Neural cell (in vitro differentiated cells): ENCODE measurements at regions not wholly inside any gene's neighbourhood (a gene's known extent, or its start where the extent isn't known, plus 50 kb on each side); places are given as distances from the start of the nearest gene placed in this dataset.

Experiments
- H2AFZ ChIP-seq: fragments of 200-600, 300-800 bp; sonication (generic), shearing (Covaris generic); 2 replicates; pipeline ENCODE4 v1.6.0; 2014; ENCODE audit warnings: low read depth, mild to moderate bottlenecking, antibody characterized with exemption, low read length, moderate library complexity
- H3F3A ChIP-seq: fragments of 200-600 bp; shearing (Covaris generic); 2 replicates; pipeline ENCODE4 v1.6.1; 2016; ENCODE audit warnings: mild to moderate bottlenecking, moderate library complexity, mixed read lengths, antibody characterized with exemption, low read length; ENCODE audit not compliant: insufficient read depth, poor library complexity, severe bottlenecking
- H3K27ac ChIP-seq: fragments of 200-600, 300-800 bp; sonication (generic), shearing (Covaris generic); 2 replicates; pipeline ENCODE4 v1.5.1; 2014; ENCODE audit warnings: mild to moderate bottlenecking, low read length, moderate library complexity
- H3K27me3 ChIP-seq: fragments of 300-800, 200-600 bp; sonication (generic), shearing (Covaris generic); 2 replicates; pipeline ENCODE4 v1.6.0; 2014; ENCODE audit warnings: mild to moderate bottlenecking, low read depth, low read length, moderate library complexity; ENCODE audit not compliant: insufficient read depth
- H3K36me3 ChIP-seq: fragments of 300-800, 200-600 bp; sonication (generic), shearing (Covaris generic); 2 replicates; pipeline ENCODE4 v1.5.1; 2014; ENCODE audit warnings: mild to moderate bottlenecking, antibody characterized with exemption, low read length, moderate library complexity; ENCODE audit not compliant: insufficient read depth
- H3K4me2 ChIP-seq: fragments of 300-800, 200-600 bp; sonication (generic), shearing (Covaris generic); 2 replicates; pipeline ENCODE4 v1.6.0; 2014; ENCODE audit warnings: mild to moderate bottlenecking, low read length
- H3K4me3 ChIP-seq: fragments of 300-800, 200-600 bp; sonication (generic), shearing (Covaris generic); 2 replicates; pipeline ENCODE4 v1.5.1; 2014; ENCODE audit warnings: mild to moderate bottlenecking, low read length, moderate library complexity
- H3K79me2 ChIP-seq: fragments of 200-600 bp; shearing (Covaris generic); replicated peaks from 2 replicates; pipeline ENCODE4 v1.6.0; 2014; ENCODE audit warnings: mild to moderate bottlenecking, low read length, moderate library complexity; ENCODE audit not compliant: insufficient read depth
- H3K9ac ChIP-seq: fragments of 300-800, 200-600 bp; sonication (generic), shearing (Covaris generic); 2 replicates; pipeline ENCODE4 v1.6.1; 2016; ENCODE audit warnings: mild to moderate bottlenecking, low read length, mixed read lengths
- H3K9me2 ChIP-seq: fragments of 200-600 bp; shearing (Covaris generic); 2 replicates; pipeline ENCODE4 v1.6.1; 2016; ENCODE audit warnings: mild to moderate bottlenecking, low read length, mixed read lengths; ENCODE audit not compliant: insufficient read depth
- H3K9me3 ChIP-seq: fragments of 200-600, 300-800 bp; sonication (generic), shearing (Covaris generic); 2 replicates; pipeline ENCODE4 v1.6.1; 2016; ENCODE audit warnings: mild to moderate bottlenecking, mixed run types, low read length, moderate library complexity, mixed read lengths
- H4K20me1 ChIP-seq: fragments of 200-600 bp; shearing (Covaris generic); 2 replicates; pipeline ENCODE4 v1.6.1; 2016; ENCODE audit warnings: mild to moderate bottlenecking, mixed run types; ENCODE audit not compliant: insufficient read depth
- CTCF ChIP-seq: fragments of 450-650 bp; IDR thresholded peaks from 2 replicates; pipeline ENCODE4 v1.5.1; 2014; ENCODE audit warnings: antibody characterized with exemption, mild to moderate bottlenecking, moderate library complexity; ENCODE audit not compliant: poor library complexity, severe bottlenecking
- EP300 ChIP-seq: fragments of 450-650 bp; conservative IDR thresholded peaks from 2 replicates; pipeline ENCODE4 v1.6.1; 2014; ENCODE audit warnings: antibody characterized with exemption, mild to moderate bottlenecking, moderate library complexity; ENCODE audit not compliant: poor library complexity, severe bottlenecking
- EZH2 ChIP-seq: fragments of 200-600, 300-800 bp; shearing (Covaris generic), sonication (generic); IDR thresholded peaks from 2 replicates; pipeline ENCODE4 v1.6.1; 2014; ENCODE audit warnings: antibody characterized with exemption, low read length, borderline replicate concordance, mild to moderate bottlenecking; ENCODE audit not compliant: insufficient read depth, poor library complexity, severe bottlenecking
- MXI1 ChIP-seq: fragments of 450-650 bp; conservative IDR thresholded peaks from 2 replicates; pipeline ENCODE4 v1.6.1; 2014; ENCODE audit warnings: antibody characterized with exemption, mild to moderate bottlenecking; ENCODE audit not compliant: poor library complexity, severe bottlenecking
- POLR2AphosphoS5 ChIP-seq: IDR thresholded peaks from 2 replicates; pipeline ENCODE4 v1.6.1; 2012
- RAD21 ChIP-seq: fragments of 450-650 bp; conservative IDR thresholded peaks from 2 replicates; pipeline ENCODE4 v1.6.1; 2014; ENCODE audit warnings: antibody characterized with exemption, mild to moderate bottlenecking, moderate library complexity
- SMC3 ChIP-seq: fragments of 450-650 bp; conservative IDR thresholded peaks from 2 replicates; pipeline ENCODE4 v1.6.1; 2014; ENCODE audit warnings: antibody characterized with exemption, mild to moderate bottlenecking, moderate library complexity; ENCODE audit not compliant: poor library complexity
- TAF1 ChIP-seq: IDR thresholded peaks from 2 replicates; pipeline ENCODE4 v1.6.1; 2012; ENCODE audit warnings: low read depth
- TF ChIP-seq, protein P1 (sequence below): IDR thresholded peaks from 2 replicates; pipeline ENCODE4 v1.6.1; 2012; ENCODE audit warnings: borderline replicate concordance

- Histone ChIP-seq H3K4me2 (no peak overlapping the region), H4K20me1 (no peaks in the 10 kb centered on the region), H3K27ac (no peak overlapping the region), H3K36me3 (no peaks in the 10 kb centered on the region), H3K79me2 (no peaks in the 10 kb centered on the region), H2AFZ (no peak overlapping the region), H3K9ac (no peak overlapping the region), H3K4me3 (no peak overlapping the region), H3K9me2 (no peaks in the 10 kb centered on the region), H3F3A (no peaks in the 10 kb centered on the region), H3K9me3 (no peaks in the 10 kb centered on the region), H3K27me3 (no peaks in the 10 kb centered on the region)
- TF ChIP-seq CTCF (no peak), SMC3 (no peak), TAF1 (no peak), EP300 (no peak), POLR2AphosphoS5 (no peak), EZH2 (no peak), MXI1 (no peak), RAD21 (no peak)
- TF ChIP-seq, protein P1, sequence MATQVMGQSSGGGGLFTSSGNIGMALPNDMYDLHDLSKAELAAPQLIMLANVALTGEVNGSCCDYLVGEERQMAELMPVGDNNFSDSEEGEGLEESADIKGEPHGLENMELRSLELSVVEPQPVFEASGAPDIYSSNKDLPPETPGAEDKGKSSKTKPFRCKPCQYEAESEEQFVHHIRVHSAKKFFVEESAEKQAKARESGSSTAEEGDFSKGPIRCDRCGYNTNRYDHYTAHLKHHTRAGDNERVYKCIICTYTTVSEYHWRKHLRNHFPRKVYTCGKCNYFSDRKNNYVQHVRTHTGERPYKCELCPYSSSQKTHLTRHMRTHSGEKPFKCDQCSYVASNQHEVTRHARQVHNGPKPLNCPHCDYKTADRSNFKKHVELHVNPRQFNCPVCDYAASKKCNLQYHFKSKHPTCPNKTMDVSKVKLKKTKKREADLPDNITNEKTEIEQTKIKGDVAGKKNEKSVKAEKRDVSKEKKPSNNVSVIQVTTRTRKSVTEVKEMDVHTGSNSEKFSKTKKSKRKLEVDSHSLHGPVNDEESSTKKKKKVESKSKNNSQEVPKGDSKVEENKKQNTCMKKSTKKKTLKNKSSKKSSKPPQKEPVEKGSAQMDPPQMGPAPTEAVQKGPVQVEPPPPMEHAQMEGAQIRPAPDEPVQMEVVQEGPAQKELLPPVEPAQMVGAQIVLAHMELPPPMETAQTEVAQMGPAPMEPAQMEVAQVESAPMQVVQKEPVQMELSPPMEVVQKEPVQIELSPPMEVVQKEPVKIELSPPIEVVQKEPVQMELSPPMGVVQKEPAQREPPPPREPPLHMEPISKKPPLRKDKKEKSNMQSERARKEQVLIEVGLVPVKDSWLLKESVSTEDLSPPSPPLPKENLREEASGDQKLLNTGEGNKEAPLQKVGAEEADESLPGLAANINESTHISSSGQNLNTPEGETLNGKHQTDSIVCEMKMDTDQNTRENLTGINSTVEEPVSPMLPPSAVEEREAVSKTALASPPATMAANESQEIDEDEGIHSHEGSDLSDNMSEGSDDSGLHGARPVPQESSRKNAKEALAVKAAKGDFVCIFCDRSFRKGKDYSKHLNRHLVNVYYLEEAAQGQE, result no peak
These were observed 58.5 kb downstream of the IGLL5 start for GRCh38 chr22:22946131-22946530.

DNA sequence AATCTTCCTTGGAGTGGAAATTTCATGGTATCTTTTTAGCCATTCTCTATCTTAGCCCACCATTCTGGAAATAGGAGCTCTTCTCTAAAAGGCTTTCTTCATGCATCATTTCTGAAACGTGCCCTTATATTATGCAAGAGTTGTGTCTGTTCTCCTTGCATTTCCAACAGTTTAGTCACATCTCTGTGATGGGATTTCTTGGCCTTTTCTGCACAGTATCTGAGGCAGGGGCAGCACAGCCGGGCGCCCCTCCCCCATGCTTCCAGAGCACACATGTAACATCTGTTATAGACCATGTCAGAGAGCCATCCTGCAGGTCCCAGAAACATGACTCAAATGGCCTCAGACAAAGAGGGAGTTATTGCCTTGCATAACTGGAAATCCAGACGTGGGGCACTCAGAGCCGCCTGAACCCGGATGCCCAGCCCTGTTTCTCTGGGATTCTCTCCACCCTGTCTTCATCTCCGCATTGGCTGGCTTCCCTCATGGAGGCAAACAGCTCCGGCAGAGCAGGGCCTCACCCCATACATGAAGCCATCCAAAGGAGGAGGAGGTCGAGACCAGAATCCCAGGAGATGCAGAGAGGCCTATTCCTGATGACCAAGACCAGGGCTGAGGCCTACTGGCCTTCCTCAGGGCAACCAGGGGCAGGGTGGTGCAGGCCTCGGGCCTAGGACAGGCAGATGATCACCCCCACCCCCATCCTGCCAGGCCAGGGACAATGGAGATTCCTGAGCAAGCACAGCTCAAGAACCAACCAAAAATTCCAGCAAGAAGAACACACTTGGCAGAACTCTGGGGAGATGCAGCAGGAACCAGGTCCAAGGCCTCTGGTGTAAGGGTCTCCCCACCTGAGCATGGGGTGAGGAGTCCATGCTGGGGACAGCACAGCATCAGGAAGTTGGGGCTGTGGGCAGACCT lies 61.3 kb downstream of the IGLL5 start:
- H2AFZ ChIP-seq, result no peak overlapping the region
- no peak overlapping the region for H3K27ac ChIP-seq
- H3K36me3 ChIP-seq, result no peaks in the 10 kb centered on the region
- TF ChIP-seq MXI1 (no peak), POLR2AphosphoS5 (no peak), SMC3 (no peak), EZH2 (no peak), TAF1 (no peak), RAD21 (no peak), CTCF (no peak), EP300 (no peak)
- TF ChIP-seq, protein P1, result no peak
- H3F3A ChIP-seq, result no peaks in the 10 kb centered on the region
- H3K4me2 ChIP-seq, result no peak overlapping the region
- no peaks in the 10 kb centered on the region for H4K20me1 ChIP-seq
- no peaks in the 10 kb centered on the region for H3K27me3 ChIP-seq
- no peak overlapping the region for H3K4me3 ChIP-seq
- H3K9me3 ChIP-seq, result no peaks in the 10 kb centered on the region
- H3K9me2 ChIP-seq, result no peaks in the 10 kb centered on the region
- no peaks in the 10 kb centered on the region for H3K79me2 ChIP-seq
- H3K9ac ChIP-seq, result no peak overlapping the region
